ENCODE measurements at regions not wholly inside any gene's neighbourhood (a gene's known extent, or its start where the extent isn't known, plus 50 kb on each side); places are given as distances from the start of the nearest gene placed in this dataset.

GRCh38 chr6:11908436-11909105 lies 103.5 kb upstream of the HIVEP1 start:
- TF ChIP-seq POLR2A (IDR thresholded peaks at IDR 0.05; ENCODE audit: low read length), result no peak
- TF ChIP-seq GATA1 (IDR thresholded peaks at IDR 0.05; ENCODE audit: low read depth, low read length), result no peak

Data from erythroblast (primary cell).